ENCODE measurements at regions not wholly inside any gene's neighbourhood (a gene's known extent, or its start where the extent isn't known, plus 50 kb on each side); places are given as distances from the start of the nearest gene placed in this dataset.
A peak's percentile ranks its signal among the peaks of the same experiment; 100 is the strongest.

DNA sequence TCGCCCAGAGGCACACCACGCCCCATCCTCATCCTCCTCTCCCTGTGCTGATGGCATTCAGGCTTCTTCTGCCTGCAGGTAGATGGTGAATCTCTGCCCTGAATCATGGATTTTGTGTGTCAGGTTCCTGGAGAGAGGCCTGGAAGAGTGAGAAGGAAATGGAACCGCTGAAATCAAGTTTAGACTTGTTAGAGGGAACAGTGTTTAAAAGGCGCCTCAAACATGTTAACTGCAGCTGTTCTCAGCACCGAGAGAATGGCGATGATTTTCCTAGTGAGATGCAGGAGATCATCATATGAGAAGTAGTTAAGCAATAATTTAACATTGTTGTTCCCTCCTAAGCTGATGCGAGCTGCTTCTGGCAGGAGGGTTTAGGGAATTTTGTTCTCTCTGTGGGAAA, 744.4 kb upstream of the EEF2KMT start:
- no peaks in the 10 kb centered on the region for H3K9me3 ChIP-seq (ENCODE audit: severe bottlenecking)
- H3K27me3 ChIP-seq (ENCODE audit: insufficient read depth, poor library complexity, severe bottlenecking), result no peaks in the 10 kb centered on the region
- ATAC-seq (ENCODE audit: low read depth) (peak; percentile 71), DNase-seq (ENCODE audit: low spot score) (no peak)
- no peaks in the 10 kb centered on the region for H3K4me1 ChIP-seq (ENCODE audit: insufficient read depth, poor library complexity, severe bottlenecking)
- H3K4me3 ChIP-seq (ENCODE audit: severe bottlenecking), result no peak overlapping the region
- peak overlapping the region; percentile 9 for H3K27ac ChIP-seq (ENCODE audit: poor library complexity, severe bottlenecking)
- TF ChIP-seq, protein P1, sequence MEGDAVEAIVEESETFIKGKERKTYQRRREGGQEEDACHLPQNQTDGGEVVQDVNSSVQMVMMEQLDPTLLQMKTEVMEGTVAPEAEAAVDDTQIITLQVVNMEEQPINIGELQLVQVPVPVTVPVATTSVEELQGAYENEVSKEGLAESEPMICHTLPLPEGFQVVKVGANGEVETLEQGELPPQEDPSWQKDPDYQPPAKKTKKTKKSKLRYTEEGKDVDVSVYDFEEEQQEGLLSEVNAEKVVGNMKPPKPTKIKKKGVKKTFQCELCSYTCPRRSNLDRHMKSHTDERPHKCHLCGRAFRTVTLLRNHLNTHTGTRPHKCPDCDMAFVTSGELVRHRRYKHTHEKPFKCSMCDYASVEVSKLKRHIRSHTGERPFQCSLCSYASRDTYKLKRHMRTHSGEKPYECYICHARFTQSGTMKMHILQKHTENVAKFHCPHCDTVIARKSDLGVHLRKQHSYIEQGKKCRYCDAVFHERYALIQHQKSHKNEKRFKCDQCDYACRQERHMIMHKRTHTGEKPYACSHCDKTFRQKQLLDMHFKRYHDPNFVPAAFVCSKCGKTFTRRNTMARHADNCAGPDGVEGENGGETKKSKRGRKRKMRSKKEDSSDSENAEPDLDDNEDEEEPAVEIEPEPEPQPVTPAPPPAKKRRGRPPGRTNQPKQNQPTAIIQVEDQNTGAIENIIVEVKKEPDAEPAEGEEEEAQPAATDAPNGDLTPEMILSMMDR (IDR thresholded peaks at IDR 0.05; ENCODE audit: poor library complexity, severe bottlenecking), result no peak
- H3K36me3 ChIP-seq (ENCODE audit: low read depth), result no peaks in the 10 kb centered on the region

DNA sequence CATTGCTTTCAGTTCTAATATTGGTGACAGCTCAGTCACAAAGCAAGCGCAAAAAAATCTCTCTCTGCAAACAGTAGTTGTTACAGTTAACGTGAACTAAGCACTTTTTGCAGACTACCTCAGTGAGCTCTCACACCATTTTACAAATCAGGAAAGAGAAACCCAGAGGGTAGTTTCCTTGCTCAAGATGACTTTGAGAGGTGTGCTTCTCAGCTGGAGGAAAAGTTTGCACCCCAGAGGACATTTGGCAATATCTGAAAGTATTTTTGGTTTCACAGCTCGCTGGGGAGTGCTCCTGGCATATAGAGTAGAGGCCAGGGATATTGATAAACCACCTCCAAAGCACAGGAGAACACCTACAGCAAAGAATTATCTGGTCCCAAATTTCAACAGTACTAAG, 741.1 kb upstream of the EEF2KMT start:
- no peak for DNase-seq (ENCODE audit: low spot score)
- no peak for ATAC-seq (ENCODE audit: low read depth)
- H3K36me3 ChIP-seq (ENCODE audit: low read depth), result no peaks in the 10 kb centered on the region
- no peaks in the 10 kb centered on the region for H3K4me1 ChIP-seq (ENCODE audit: insufficient read depth, poor library complexity, severe bottlenecking)
- TF ChIP-seq, protein P1 (IDR thresholded peaks at IDR 0.05; ENCODE audit: poor library complexity, severe bottlenecking), result no peak
- no peaks in the 10 kb centered on the region for H3K27me3 ChIP-seq (ENCODE audit: insufficient read depth, poor library complexity, severe bottlenecking)
- H3K4me3 ChIP-seq (ENCODE audit: severe bottlenecking), result no peak overlapping the region
- H3K9me3 ChIP-seq (ENCODE audit: severe bottlenecking), result no peaks in the 10 kb centered on the region
- H3K27ac ChIP-seq (ENCODE audit: poor library complexity, severe bottlenecking), result no peak overlapping the region

DNA sequence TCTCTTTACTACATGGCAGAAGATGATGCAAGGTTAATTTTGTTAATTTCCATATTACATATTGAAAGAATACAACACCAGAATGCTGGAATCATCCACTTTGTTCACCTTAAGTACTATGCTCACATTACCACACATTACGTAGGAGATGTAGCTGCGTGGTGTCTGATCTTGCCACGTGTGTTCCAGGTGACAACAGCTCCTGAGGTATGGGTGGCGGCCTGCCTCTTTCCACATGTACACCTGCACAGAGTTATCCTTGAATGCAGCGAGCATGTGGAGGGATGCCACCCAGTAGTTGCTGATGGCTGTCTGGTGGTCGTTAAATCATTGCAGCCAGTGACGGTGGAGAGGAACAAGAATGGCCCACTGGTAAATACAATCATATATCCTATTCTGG, 740.5 kb upstream of the EEF2KMT start:
- Histone ChIP-seq H3K4me3 (ENCODE audit: severe bottlenecking) (no peak overlapping the region), H3K27ac (ENCODE audit: poor library complexity, severe bottlenecking) (no peak overlapping the region), H3K36me3 (ENCODE audit: low read depth) (no peaks in the 10 kb centered on the region), H3K27me3 (ENCODE audit: insufficient read depth, poor library complexity, severe bottlenecking) (no peaks in the 10 kb centered on the region), H3K9me3 (ENCODE audit: severe bottlenecking) (no peaks in the 10 kb centered on the region), H3K4me1 (ENCODE audit: insufficient read depth, poor library complexity, severe bottlenecking) (no peaks in the 10 kb centered on the region)
- TF ChIP-seq, protein P1 (IDR thresholded peaks at IDR 0.05; ENCODE audit: poor library complexity, severe bottlenecking), result no peak
- DNase-seq (ENCODE audit: low spot score), result no peak
- ATAC-seq (ENCODE audit: low read depth), result no peak

DNA sequence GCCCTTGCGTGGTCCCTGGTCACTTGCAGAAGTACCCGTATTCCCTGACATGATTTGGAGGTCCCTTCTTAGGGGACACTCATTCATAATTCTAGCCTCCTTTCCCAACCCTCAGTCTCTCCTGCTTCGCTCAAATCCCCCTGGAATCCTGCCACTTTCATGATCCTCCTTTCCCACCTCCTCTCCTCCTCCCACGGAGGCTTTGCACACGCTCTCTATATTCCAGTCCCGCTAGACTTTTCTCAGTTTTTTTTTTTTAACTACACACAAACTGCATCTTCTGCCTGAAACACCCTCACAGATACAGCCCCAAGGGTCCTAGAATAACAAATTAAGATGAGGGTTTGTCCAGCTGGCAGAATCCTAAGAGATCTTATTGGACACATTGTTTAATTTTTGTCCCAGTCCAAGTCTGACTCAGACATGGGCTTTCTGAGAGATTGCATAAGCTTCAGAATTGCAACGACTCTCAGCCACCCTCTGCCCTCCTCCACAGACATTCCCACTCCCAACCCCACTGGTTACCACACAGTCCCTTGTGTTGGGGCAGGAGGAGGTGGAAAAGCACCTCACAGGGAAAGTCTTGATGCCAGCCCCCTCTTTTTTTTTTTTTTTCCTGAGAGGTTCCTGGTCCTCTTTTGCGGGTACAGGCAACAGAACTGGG, 739.5 kb upstream of the EEF2KMT start:
- H3K27ac ChIP-seq (ENCODE audit: poor library complexity, severe bottlenecking), result no peak overlapping the region
- H3K9me3 ChIP-seq (ENCODE audit: severe bottlenecking), result no peaks in the 10 kb centered on the region
- no peaks in the 10 kb centered on the region for H3K27me3 ChIP-seq (ENCODE audit: insufficient read depth, poor library complexity, severe bottlenecking)
- ATAC-seq (ENCODE audit: low read depth), result peak; percentile 31; the same call in 1 of the 3 replicates
- TF ChIP-seq, protein P1 (IDR thresholded peaks at IDR 0.05; ENCODE audit: poor library complexity, severe bottlenecking), result no peak
- DNase-seq (ENCODE audit: low spot score), result no peak
- H3K4me3 ChIP-seq (ENCODE audit: severe bottlenecking), result no peak overlapping the region
- no peaks in the 10 kb centered on the region for H3K36me3 ChIP-seq (ENCODE audit: low read depth)
- H3K4me1 ChIP-seq (ENCODE audit: insufficient read depth, poor library complexity, severe bottlenecking), result no peaks in the 10 kb centered on the region

DNA sequence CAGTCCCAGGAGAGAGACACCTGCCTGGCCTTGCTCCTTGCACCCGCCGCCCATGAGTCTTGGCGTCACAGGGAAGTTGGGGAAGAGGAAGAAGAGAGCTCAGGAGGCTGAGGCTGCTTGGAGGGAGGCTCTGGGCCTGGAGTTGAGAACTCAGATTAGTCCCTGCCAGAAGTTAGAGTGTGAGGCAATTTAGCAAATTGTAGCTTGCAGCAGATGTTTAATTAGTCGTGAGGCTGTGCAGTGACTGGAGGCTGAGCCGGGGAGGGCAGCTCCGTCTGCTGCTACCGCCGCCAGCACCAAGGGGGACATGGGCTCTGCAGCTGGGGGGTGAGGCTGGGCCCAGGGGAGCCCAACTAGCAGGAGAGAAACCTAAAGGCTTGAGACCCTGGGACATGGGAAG, 738.3 kb upstream of the EEF2KMT start:
- H3K4me3 ChIP-seq (ENCODE audit: severe bottlenecking), result no peak overlapping the region
- H3K27ac ChIP-seq (ENCODE audit: poor library complexity, severe bottlenecking), result no peak overlapping the region
- ATAC-seq (ENCODE audit: low read depth), result no peak
- no peaks in the 10 kb centered on the region for H3K27me3 ChIP-seq (ENCODE audit: insufficient read depth, poor library complexity, severe bottlenecking)
- H3K4me1 ChIP-seq (ENCODE audit: insufficient read depth, poor library complexity, severe bottlenecking), result no peaks in the 10 kb centered on the region
- no peak for DNase-seq (ENCODE audit: low spot score)
- TF ChIP-seq, protein P1 (IDR thresholded peaks at IDR 0.05; ENCODE audit: poor library complexity, severe bottlenecking), result no peak
- no peaks in the 10 kb centered on the region for H3K36me3 ChIP-seq (ENCODE audit: low read depth)
- no peaks in the 10 kb centered on the region for H3K9me3 ChIP-seq (ENCODE audit: severe bottlenecking)
